IMR-90 (cell line): ENCODE measurements at regions not wholly inside any gene's neighbourhood (a gene's known extent, or its start where the extent isn't known, plus 50 kb on each side); places are given as distances from the start of the nearest gene placed in this dataset.

ENCODE experiments used
- ATAC-seq: fragments of 200-7000 bp; cut with Tn5 transposase; 2 replicates; pipeline ENCODE4 v1.9.1; 2020; ENCODE audit warnings: low read depth, mild to moderate bottlenecking, moderate library complexity
- BruUV-seq: library from RNA; stranded (reverse); fragments of 400-500 nt; replicated peaks from 2 replicates; lab custom pipeline; 2021; lab: Mats Ljungman, UMichigan
- CTCF ChIA-PET: fragments of 300-600 bp; formaldehyde crosslinking; extraction: SDS; loops from one replicate; lab custom pipeline; 2021; ENCODE audit warnings: antibody characterized with exemption; lab: Yijun Ruan, JAX
- POLR2A ChIA-PET: fragments of 300-600 bp; sonication (Branson Sonifier 250); formaldehyde crosslinking; loops from one replicate; lab custom pipeline; 2022; ENCODE audit warnings: antibody characterized with exemption; ENCODE audit not compliant: unreplicated experiment; lab: Charles Lee
- DNase-seq: peaks from one replicate; pipeline ENCODE4 v3.0.0; 2013
- H2AFZ ChIP-seq: replicated peaks from 2 replicates; pipeline ENCODE3; 2013; ENCODE audit warnings: low read length, mild to moderate bottlenecking; ENCODE audit not compliant: poor library complexity
- H2AK5ac ChIP-seq: 2 replicates; pipeline ENCODE4 v1.6.1; 2013; ENCODE audit warnings: low read depth, low read length, inconsistent platforms
- H2AK9ac ChIP-seq: replicated peaks from 2 replicates; pipeline ENCODE3; 2013; ENCODE audit warnings: mild to moderate bottlenecking, low read depth, low read length, moderate library complexity; ENCODE audit not compliant: poor library complexity
- H2BK120ac ChIP-seq: 2 replicates; pipeline ENCODE4 v1.6.1; 2013; ENCODE audit warnings: low read depth, low read length, inconsistent platforms
- H2BK15ac ChIP-seq: 3 replicates; pipeline ENCODE4 v1.6.1; 2013; ENCODE audit warnings: low read depth, low read length, inconsistent platforms
- H2BK20ac ChIP-seq: 2 replicates; pipeline ENCODE4 v1.6.1; 2013; ENCODE audit warnings: low read depth, mild to moderate bottlenecking, inconsistent platforms, low read length, moderate library complexity
- H2BK5ac ChIP-seq: 2 replicates; pipeline ENCODE4 v1.6.1; 2013; ENCODE audit warnings: mild to moderate bottlenecking, low read depth, low read length, inconsistent platforms; ENCODE audit not compliant: poor library complexity, severe bottlenecking
- H3K14ac ChIP-seq: replicated peaks from 2 replicates; pipeline ENCODE4 v1.6.1; 2013; ENCODE audit warnings: low read depth, low read length, inconsistent platforms
- H3K18ac ChIP-seq: 2 replicates; pipeline ENCODE4 v1.6.1; 2013; ENCODE audit warnings: low read depth, low read length, control low read depth
- H3K23ac ChIP-seq: 2 replicates; pipeline ENCODE4 v1.6.1; 2013; ENCODE audit warnings: low read depth, low read length, inconsistent platforms
- H3K27ac ChIP-seq: 2 replicates; pipeline ENCODE4 v1.5.1; 2013; ENCODE audit warnings: mild to moderate bottlenecking, control low read depth, low read length; ENCODE audit not compliant: insufficient read depth
- H3K27me3 ChIP-seq: 2 replicates; pipeline ENCODE4 v1.6.1; 2013; ENCODE audit warnings: low read length; ENCODE audit not compliant: control insufficient read depth, insufficient read depth
- H3K36me3 ChIP-seq: 2 replicates; pipeline ENCODE4 v1.6.1; 2013; ENCODE audit warnings: low read length, mixed read lengths; ENCODE audit not compliant: control insufficient read depth, insufficient read depth
- H3K4ac ChIP-seq: 2 replicates; pipeline ENCODE4 v1.6.1; 2013; ENCODE audit warnings: low read depth, low read length, inconsistent platforms
- H3K4me1 ChIP-seq: 2 replicates; pipeline ENCODE4 v1.6.1; 2013; ENCODE audit warnings: low read length, mixed read lengths; ENCODE audit not compliant: control insufficient read depth, insufficient read depth
- H3K4me2 ChIP-seq: 2 replicates; pipeline ENCODE4 v1.6.1; 2013; ENCODE audit warnings: low read depth, mild to moderate bottlenecking, control low read depth, low read length, moderate library complexity
- H3K4me3 ChIP-seq: 2 replicates; pipeline ENCODE4 v1.5.1; 2013; ENCODE audit warnings: low read depth, mild to moderate bottlenecking, control low read depth, low read length, moderate library complexity; ENCODE audit not compliant: insufficient read depth
- H3K56ac ChIP-seq: 2 replicates; pipeline ENCODE4 v1.6.1; 2013; ENCODE audit warnings: low read length, inconsistent platforms; ENCODE audit not compliant: insufficient read depth; ENCODE audit errors: extremely low read depth
- H3K79me1 ChIP-seq, 2 experiments: 2 replicates each; pipeline ENCODE4 v1.6.1; 2013; ENCODE audit warnings: low read length in 2 of 2, inconsistent platforms in 1 of 2, low read depth in 1 of 2
- H3K9ac ChIP-seq: 2 replicates; pipeline ENCODE4 v1.6.1; 2013; ENCODE audit warnings: low read depth, low read length, control low read depth
- H3K9me1 ChIP-seq: 2 replicates; pipeline ENCODE4 v1.6.1; 2013; ENCODE audit warnings: low read length, inconsistent platforms; ENCODE audit not compliant: insufficient read depth
- H3K9me3 ChIP-seq: 2 replicates; pipeline ENCODE4 v1.6.1; 2013; ENCODE audit warnings: low read length; ENCODE audit not compliant: control insufficient read depth, insufficient read depth
- H4K20me1 ChIP-seq: 2 replicates; pipeline ENCODE4 v1.6.1; 2013; ENCODE audit warnings: low read length, inconsistent platforms; ENCODE audit not compliant: insufficient read depth
- H4K5ac ChIP-seq: 2 replicates; pipeline ENCODE4 v1.6.1; 2013; ENCODE audit warnings: mild to moderate bottlenecking, low read depth, low read length, control low read depth
- H4K8ac ChIP-seq, 2 experiments: 2 replicates each; pipeline ENCODE4 v1.6.1; 2013; ENCODE audit warnings: low read depth in 2 of 2, low read length in 2 of 2, control low read depth in 1 of 2, inconsistent platforms in 1 of 2
- H4K91ac ChIP-seq: 2 replicates; pipeline ENCODE4 v1.6.1; 2013; ENCODE audit warnings: low read depth, low read length, inconsistent platforms; ENCODE audit not compliant: insufficient read depth
- BHLHE40 ChIP-seq: fragments of 150-350 bp; IDR thresholded peaks from 2 replicates; pipeline ENCODE4 v1.6.1; 2016; ENCODE audit warnings: mild to moderate bottlenecking, low read depth, low read length
- CEBPB ChIP-seq: IDR thresholded peaks from 2 replicates; pipeline ENCODE4 v1.6.1; 2012; ENCODE audit warnings: low read depth, low read length, improper control_type of control experiment
- CHD1 ChIP-seq: IDR thresholded peaks from 2 replicates; pipeline ENCODE4 v1.6.1; 2012; ENCODE audit warnings: low read depth, low read length, improper control_type of control experiment
- ELK1 ChIP-seq: fragments of 150-350 bp; IDR thresholded peaks from 2 replicates; pipeline ENCODE4 v1.6.1; 2016; ENCODE audit warnings: low read depth, mild to moderate bottlenecking, low read length, moderate library complexity, borderline replicate concordance
- FOS ChIP-seq: fragments of 150-350 bp; IDR thresholded peaks from 2 replicates; pipeline ENCODE4 v1.6.1; 2016; ENCODE audit warnings: low read depth, low read length
- MAFK ChIP-seq: IDR thresholded peaks from 2 replicates; pipeline ENCODE4 v1.6.1; 2012; ENCODE audit warnings: low read depth, low read length, improper control_type of control experiment
- MAZ ChIP-seq: IDR thresholded peaks from 2 replicates; pipeline ENCODE4 v1.6.1; 2012; ENCODE audit warnings: low read depth, mild to moderate bottlenecking, low read length, improper control_type of control experiment, moderate library complexity, borderline replicate concordance
- MXI1 ChIP-seq: IDR thresholded peaks from 2 replicates; pipeline ENCODE4 v1.6.1; 2012; ENCODE audit warnings: low read depth, mild to moderate bottlenecking, low read length, moderate library complexity, borderline replicate concordance
- NFE2L2 ChIP-seq: fragments of 150-350 bp; IDR thresholded peaks from 2 replicates; pipeline ENCODE4 v1.6.1; 2016; ENCODE audit warnings: low read depth, mild to moderate bottlenecking, low read length
- POLR2A ChIP-seq: IDR thresholded peaks from 2 replicates; pipeline ENCODE4 v1.6.1; 2012; ENCODE audit warnings: mild to moderate bottlenecking, low read depth, low read length
- RAD21 ChIP-seq: IDR thresholded peaks from 2 replicates; pipeline ENCODE4 v1.6.1; 2012; ENCODE audit warnings: low read length, improper control_type of control experiment
- RCOR1 ChIP-seq: IDR thresholded peaks from 2 replicates; pipeline ENCODE4 v1.6.1; 2012; ENCODE audit warnings: mild to moderate bottlenecking, low read length, improper control_type of control experiment; ENCODE audit not compliant: insufficient replicate concordance
- RFX5 ChIP-seq: IDR thresholded peaks from 2 replicates; pipeline ENCODE4 v1.8.0; 2012; ENCODE audit warnings: low read depth, mild to moderate bottlenecking, low read length, moderate library complexity
- SMC3 ChIP-seq: fragments of 150-350 bp; IDR thresholded peaks from 2 replicates; pipeline ENCODE4 v1.6.1; 2016; ENCODE audit warnings: low read depth, mild to moderate bottlenecking, antibody characterized with exemption, low read length, moderate library complexity
- USF2 ChIP-seq: fragments of 150-350 bp; IDR thresholded peaks from 2 replicates; pipeline ENCODE4 v1.6.1; 2017; ENCODE audit warnings: mild to moderate bottlenecking, antibody characterized with exemption, low read length, low read depth
- WGBS, 2 experiments: methylation state at CpG; one replicate each; pipeline versions ENCODE4 v1.1.5 to v1.1.7; 2013; ENCODE audit warnings: missing lambda C conversion rate in 2 of 2; ENCODE audit not compliant: insufficient read length in 1 of 2; ENCODE audit errors: extremely low coverage in 2 of 2; 5-methylcytosine and 5-hydroxymethylcytosine counted together
- dilution Hi-C: fragments of 300-500 bp; cut with HindIII; formaldehyde crosslinking; loops from one replicate; pipeline ENCODE4 v1.14.3; 2018; ENCODE audit warnings: low sequenced_read_pairs; ENCODE audit not compliant: unreplicated experiment
- in situ Hi-C: fragments of 300-500 bp; cut with MboI; formaldehyde crosslinking; loops from 3 replicates; pipeline ENCODE4 v1.14.3; 2019; ENCODE audit warnings: low sequenced_read_pairs, inconsistent platforms, mixed read lengths
- intact Hi-C: fragments of 100-400 bp; cut with micrococcal nuclease; formaldehyde crosslinking; loops from 2 replicates; pipeline ENCODE4 v1.10.0; 2022
- TF ChIP-seq, protein P1 (sequence below): conservative IDR thresholded peaks from 2 replicates; pipeline ENCODE4 v1.5.1; 2012; ENCODE audit warnings: mild to moderate bottlenecking, low read depth, low read length, improper control_type of control experiment

DNA sequence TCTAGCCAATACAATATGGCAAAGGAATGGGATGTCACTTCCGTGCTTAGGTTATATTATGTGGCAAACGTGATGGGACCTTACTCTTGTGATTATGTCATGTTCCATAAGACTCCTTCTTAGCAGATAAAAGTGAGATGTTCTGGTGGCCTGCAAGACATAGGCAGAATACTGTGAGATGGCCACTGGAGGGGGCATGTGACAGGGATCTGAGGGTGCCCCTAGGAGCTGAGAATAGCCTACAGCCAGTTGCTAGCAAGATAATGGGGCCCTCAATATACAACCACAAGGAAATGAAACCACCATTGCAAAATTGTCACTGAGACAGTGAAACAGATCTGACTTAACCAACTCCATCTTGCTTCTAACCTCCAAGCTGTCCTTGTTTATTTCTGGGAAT lies 151.4 kb upstream of the SSTR1 start:
- Histone ChIP-seq H3K14ac (no peak overlapping the region), H3K4ac (no peak overlapping the region), H2BK5ac (no peak overlapping the region), H3K4me3 (no peak overlapping the region), H3K9me1 (no peaks in the 10 kb centered on the region), H3K9me3 (peaks cover 2% of the 10 kb centered on the region), H3K27ac (no peak overlapping the region), H4K91ac (no peak overlapping the region), H3K27me3 (no peaks in the 10 kb centered on the region), H3K9ac (no peak overlapping the region), H2AK5ac (no peak overlapping the region), H4K8ac (no peak overlapping the region), H3K23ac (no peak overlapping the region), H4K5ac (no peak overlapping the region), H3K79me1 (no peaks in the 10 kb centered on the region), H3K4me2 (no peak overlapping the region), H3K36me3 (no peaks in the 10 kb centered on the region), H2AFZ (no peak overlapping the region), H2BK120ac (peak overlapping the region; percentile 12; the same call in 1 of the 2 replicates), H3K18ac (peak overlapping the region; percentile 3; the same call in 1 of the 2 replicates), H2BK20ac (peak overlapping the region; percentile 41; the same call in 1 of the 2 replicates), H3K56ac (no peak overlapping the region), H4K20me1 (no peaks in the 10 kb centered on the region), H2BK15ac (no peak overlapping the region), H2AK9ac (no peak overlapping the region), H3K4me1 (peaks cover 3% of the 10 kb centered on the region; the same call in 1 of the 2 replicates)
- no CpG with 5 or more reads among the region's 2 CpGs for WGBS, 2 experiments
- ChIA-PET POLR2A (no interaction called here), CTCF (interaction anchor here (0.6 kb wide), 1 partner anchor 855 kb away, joined by 3 read pairs; no protein-coding TSS in a partner anchor)
- intact Hi-C loops = no loop called here
- in situ Hi-C loops = no loop called here
- dilution Hi-C loops = no loop called here
- BruUV-seq = no TSS peak
- DNase-seq = no peak
- ATAC-seq = peak; percentile 32
- TF ChIP-seq RFX5 (no peak), NFE2L2 (no peak), SMC3 (no peak), FOS (no peak), BHLHE40 (no peak), USF2 (no peak), MAFK (no peak), CHD1 (no peak), RCOR1 (no peak), ELK1 (no peak), MXI1 (no peak), RAD21 (no peak), MAZ (no peak), CEBPB (no peak), POLR2A (no peak)
- TF ChIP-seq, protein P1, sequence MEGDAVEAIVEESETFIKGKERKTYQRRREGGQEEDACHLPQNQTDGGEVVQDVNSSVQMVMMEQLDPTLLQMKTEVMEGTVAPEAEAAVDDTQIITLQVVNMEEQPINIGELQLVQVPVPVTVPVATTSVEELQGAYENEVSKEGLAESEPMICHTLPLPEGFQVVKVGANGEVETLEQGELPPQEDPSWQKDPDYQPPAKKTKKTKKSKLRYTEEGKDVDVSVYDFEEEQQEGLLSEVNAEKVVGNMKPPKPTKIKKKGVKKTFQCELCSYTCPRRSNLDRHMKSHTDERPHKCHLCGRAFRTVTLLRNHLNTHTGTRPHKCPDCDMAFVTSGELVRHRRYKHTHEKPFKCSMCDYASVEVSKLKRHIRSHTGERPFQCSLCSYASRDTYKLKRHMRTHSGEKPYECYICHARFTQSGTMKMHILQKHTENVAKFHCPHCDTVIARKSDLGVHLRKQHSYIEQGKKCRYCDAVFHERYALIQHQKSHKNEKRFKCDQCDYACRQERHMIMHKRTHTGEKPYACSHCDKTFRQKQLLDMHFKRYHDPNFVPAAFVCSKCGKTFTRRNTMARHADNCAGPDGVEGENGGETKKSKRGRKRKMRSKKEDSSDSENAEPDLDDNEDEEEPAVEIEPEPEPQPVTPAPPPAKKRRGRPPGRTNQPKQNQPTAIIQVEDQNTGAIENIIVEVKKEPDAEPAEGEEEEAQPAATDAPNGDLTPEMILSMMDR = no peak
